ENCODE measurements at regions not wholly inside any gene's neighbourhood (a gene's known extent, or its start where the extent isn't known, plus 50 kb on each side); places are given as distances from the start of the nearest gene placed in this dataset.

DNA sequence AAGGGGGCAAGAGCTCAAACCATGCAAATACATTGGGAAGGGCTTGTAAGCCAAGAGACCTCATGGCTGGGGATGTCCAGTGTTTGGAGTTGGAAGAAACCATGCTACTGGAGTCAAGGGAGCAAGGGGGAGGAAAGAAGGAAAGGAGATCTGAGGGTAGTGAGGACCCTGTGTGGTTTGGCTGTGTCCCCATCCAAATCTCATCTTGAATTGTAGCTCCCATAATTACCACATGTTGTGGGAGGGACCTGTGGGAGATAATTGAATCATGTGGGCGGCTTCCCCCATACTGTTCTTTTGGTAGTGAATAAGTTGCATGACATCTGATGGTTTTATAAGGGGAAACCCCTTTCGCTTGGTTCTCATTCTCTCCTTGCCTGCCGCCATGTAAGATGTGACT lies 56.5 kb upstream of the ADRB1 start:
- H3K14ac ChIP-seq (ENCODE audit: low read length): no peak overlapping the region
- no peak overlapping the region for H2BK15ac ChIP-seq (ENCODE audit: low read length)
- DNase-seq (ENCODE audit: low spot score): no peak
- no peak overlapping the region for H2BK5ac ChIP-seq (ENCODE audit: low read length)
- no peak overlapping the region for H3K4ac ChIP-seq (ENCODE audit: low read length)
- H2AK5ac ChIP-seq (ENCODE audit: low read depth, low read length): no peak overlapping the region
- H3K23ac ChIP-seq (ENCODE audit: low read depth, low read length, poor library complexity): no peak overlapping the region
- H3K9ac ChIP-seq (ENCODE audit: low read depth, low read length, poor library complexity): no peak overlapping the region
- no peaks in the 10 kb centered on the region for H3K9me3 ChIP-seq (replicated peaks in 1 of 2; ENCODE audit: control insufficient read depth in 2 of 2, insufficient read depth in 1 of 2, low read depth in 1 of 2, low read length in 2 of 2)
- H3K79me1 ChIP-seq (ENCODE audit: low read depth, low read length): no peaks in the 10 kb centered on the region
- WGBS, 2 donors (ENCODE audit: extremely low coverage in 2 of 2, insufficient read length in 2 of 2, insufficient replicate concordance in 1 of 2): no CpG with 5 or more reads among the region's 3 CpGs
- no peak overlapping the region for H2BK120ac ChIP-seq (ENCODE audit: low read depth, low read length)
- no peak overlapping the region for H3K27ac ChIP-seq (replicated peaks; ENCODE audit: low read length)
- no peak overlapping the region for H3K4me2 ChIP-seq (ENCODE audit: insufficient read depth, low read length, poor library complexity, severe bottlenecking)
- H2BK12ac ChIP-seq (ENCODE audit: low read length): no peak overlapping the region
- H2AFZ ChIP-seq (ENCODE audit: low read length): no peak overlapping the region
- H4K91ac ChIP-seq (ENCODE audit: low read depth, low read length, poor library complexity): no peak overlapping the region
- no peak overlapping the region for H3K18ac ChIP-seq (ENCODE audit: low read length)
- H4K8ac ChIP-seq (ENCODE audit: low read depth, low read length): no peak overlapping the region
- H3K4me1 ChIP-seq (ENCODE audit: control insufficient read depth in 2 of 2, insufficient read depth in 1 of 2, low read depth in 1 of 2, low read length in 2 of 2): peaks cover 3 to 4% of the 10 kb centered on the region in 2 donors
- no peak overlapping the region for H3K4me3 ChIP-seq (ENCODE audit: low read length in 2 of 2)
- no peaks in the 10 kb centered on the region for H3K36me3 ChIP-seq (replicated peaks in 1 of 2; ENCODE audit: control insufficient read depth in 2 of 2, insufficient read depth in 2 of 2, low read length in 2 of 2)
- peaks cover 0 to 17% (median 0%) of the 10 kb centered on the region in 3 experiments for H3K27me3 ChIP-seq (ENCODE audit: control insufficient read depth in 3 of 3, insufficient read depth in 3 of 3, low read depth in 1 of 3, low read length in 3 of 3)

DNA sequence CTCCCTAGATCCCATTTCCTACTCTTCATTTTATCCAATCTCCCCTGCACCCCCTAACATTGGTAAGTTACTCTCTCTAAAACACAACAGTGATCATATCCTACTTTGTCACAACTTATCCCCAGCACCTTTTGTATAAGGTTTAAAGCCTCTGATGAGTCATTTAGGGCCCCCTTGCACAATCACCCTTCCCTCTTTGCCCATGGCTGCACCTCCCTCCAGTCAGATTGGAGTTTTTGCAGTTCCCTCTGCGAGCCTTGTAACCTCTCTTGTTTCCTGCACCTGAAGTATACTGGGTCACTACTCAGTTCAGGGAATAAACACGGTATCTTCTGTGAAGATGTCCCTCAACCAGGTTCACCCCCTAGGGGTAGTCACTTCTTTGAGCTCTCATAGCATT lies 55.9 kb upstream of the ADRB1 start:
- no peaks in the 10 kb centered on the region for H3K36me3 ChIP-seq (replicated peaks in 1 of 2; ENCODE audit: control insufficient read depth in 2 of 2, insufficient read depth in 2 of 2, low read length in 2 of 2)
- H2BK15ac ChIP-seq (ENCODE audit: low read length): no peak overlapping the region
- WGBS, 2 donors (ENCODE audit: extremely low coverage in 2 of 2, insufficient read length in 2 of 2, insufficient replicate concordance in 1 of 2): no CpG with 5 or more reads among the region's 2 CpGs
- no peak overlapping the region for H3K9ac ChIP-seq (ENCODE audit: low read depth, low read length, poor library complexity)
- H4K8ac ChIP-seq (ENCODE audit: low read depth, low read length): no peak overlapping the region
- no peak overlapping the region for H3K18ac ChIP-seq (ENCODE audit: low read length)
- H3K9me3 ChIP-seq (replicated peaks in 1 of 2; ENCODE audit: control insufficient read depth in 2 of 2, insufficient read depth in 1 of 2, low read depth in 1 of 2, low read length in 2 of 2): no peaks in the 10 kb centered on the region
- no peak overlapping the region for H2BK5ac ChIP-seq (ENCODE audit: low read length)
- H3K23ac ChIP-seq (ENCODE audit: low read depth, low read length, poor library complexity): no peak overlapping the region
- H3K14ac ChIP-seq (ENCODE audit: low read length): no peak overlapping the region
- no peak overlapping the region for H2BK120ac ChIP-seq (ENCODE audit: low read depth, low read length)
- DNase-seq (ENCODE audit: low spot score): no peak
- H3K4ac ChIP-seq (ENCODE audit: low read length): no peak overlapping the region
- H3K4me1 ChIP-seq (ENCODE audit: control insufficient read depth in 2 of 2, insufficient read depth in 1 of 2, low read depth in 1 of 2, low read length in 2 of 2): peaks cover 3 to 6% of the 10 kb centered on the region in 2 donors
- H4K91ac ChIP-seq (ENCODE audit: low read depth, low read length, poor library complexity): no peak overlapping the region
- no peak overlapping the region for H2AK5ac ChIP-seq (ENCODE audit: low read depth, low read length)
- H3K79me1 ChIP-seq (ENCODE audit: low read depth, low read length): no peaks in the 10 kb centered on the region
- peaks cover 0 to 17% (median 0%) of the 10 kb centered on the region in 3 experiments for H3K27me3 ChIP-seq (ENCODE audit: control insufficient read depth in 3 of 3, insufficient read depth in 3 of 3, low read depth in 1 of 3, low read length in 3 of 3)
- H3K4me3 ChIP-seq (ENCODE audit: low read length in 2 of 2): no peak overlapping the region
- H3K4me2 ChIP-seq (ENCODE audit: insufficient read depth, low read length, poor library complexity, severe bottlenecking): no peak overlapping the region
- no peak overlapping the region for H3K27ac ChIP-seq (replicated peaks; ENCODE audit: low read length)
- H2BK12ac ChIP-seq (ENCODE audit: low read length): no peak overlapping the region
- H2AFZ ChIP-seq (ENCODE audit: low read length): no peak overlapping the region

DNA sequence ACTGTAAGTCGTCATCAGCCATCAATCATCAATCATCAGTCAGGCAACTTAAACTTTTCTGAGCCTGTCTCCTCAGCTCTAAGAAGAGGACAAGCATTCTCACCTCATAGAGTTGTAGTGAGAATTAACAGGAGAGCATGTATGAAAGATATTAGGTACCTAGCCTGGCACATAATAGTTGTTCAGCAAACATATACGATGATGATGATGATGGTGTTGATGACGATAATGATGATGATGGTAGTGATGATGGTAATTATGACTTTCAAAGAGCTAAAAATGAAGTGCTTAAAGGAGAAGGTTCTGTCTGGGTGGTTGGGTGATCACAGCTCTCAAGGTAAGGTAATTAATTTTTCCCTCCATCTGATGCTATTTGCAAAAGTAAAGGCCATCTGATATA lies 55.1 kb upstream of the ADRB1 start:
- H3K9me3 ChIP-seq (replicated peaks in 1 of 2; ENCODE audit: control insufficient read depth in 2 of 2, insufficient read depth in 1 of 2, low read depth in 1 of 2, low read length in 2 of 2): no peaks in the 10 kb centered on the region
- no peaks in the 10 kb centered on the region for H3K36me3 ChIP-seq (replicated peaks in 1 of 2; ENCODE audit: control insufficient read depth in 2 of 2, insufficient read depth in 2 of 2, low read length in 2 of 2)
- H2BK120ac ChIP-seq (ENCODE audit: low read depth, low read length): no peak overlapping the region
- no peak overlapping the region for H3K4me3 ChIP-seq (ENCODE audit: low read length in 2 of 2)
- H3K27me3 ChIP-seq (ENCODE audit: control insufficient read depth in 3 of 3, insufficient read depth in 3 of 3, low read depth in 1 of 3, low read length in 3 of 3): peaks cover 0 to 17% (median 0%) of the 10 kb centered on the region in 3 experiments
- no peak overlapping the region for H2BK5ac ChIP-seq (ENCODE audit: low read length)
- peaks cover 3 to 6% of the 10 kb centered on the region in 2 donors for H3K4me1 ChIP-seq (ENCODE audit: control insufficient read depth in 2 of 2, insufficient read depth in 1 of 2, low read depth in 1 of 2, low read length in 2 of 2)
- no peak overlapping the region for H3K27ac ChIP-seq (replicated peaks; ENCODE audit: low read length)
- H4K8ac ChIP-seq (ENCODE audit: low read depth, low read length): no peak overlapping the region
- H3K23ac ChIP-seq (ENCODE audit: low read depth, low read length, poor library complexity): no peak overlapping the region
- H3K4me2 ChIP-seq (ENCODE audit: insufficient read depth, low read length, poor library complexity, severe bottlenecking): no peak overlapping the region
- no peak overlapping the region for H3K14ac ChIP-seq (ENCODE audit: low read length)
- no peak overlapping the region for H2BK12ac ChIP-seq (ENCODE audit: low read length)
- DNase-seq (ENCODE audit: low spot score): no peak
- H3K4ac ChIP-seq (ENCODE audit: low read length): no peak overlapping the region
- WGBS, 2 donors (ENCODE audit: extremely low coverage in 2 of 2, insufficient read length in 2 of 2, insufficient replicate concordance in 1 of 2): 100% methylated on average over 1 of the region's 3 CpGs; no CpG with 5 or more reads in 1 of the 2 donors
- H4K91ac ChIP-seq (ENCODE audit: low read depth, low read length, poor library complexity): no peak overlapping the region
- no peaks in the 10 kb centered on the region for H3K79me1 ChIP-seq (ENCODE audit: low read depth, low read length)
- H3K18ac ChIP-seq (ENCODE audit: low read length): no peak overlapping the region
- H2AFZ ChIP-seq (ENCODE audit: low read length): no peak overlapping the region
- no peak overlapping the region for H2BK15ac ChIP-seq (ENCODE audit: low read length)
- no peak overlapping the region for H2AK5ac ChIP-seq (ENCODE audit: low read depth, low read length)
- H3K9ac ChIP-seq (ENCODE audit: low read depth, low read length, poor library complexity): no peak overlapping the region

DNA sequence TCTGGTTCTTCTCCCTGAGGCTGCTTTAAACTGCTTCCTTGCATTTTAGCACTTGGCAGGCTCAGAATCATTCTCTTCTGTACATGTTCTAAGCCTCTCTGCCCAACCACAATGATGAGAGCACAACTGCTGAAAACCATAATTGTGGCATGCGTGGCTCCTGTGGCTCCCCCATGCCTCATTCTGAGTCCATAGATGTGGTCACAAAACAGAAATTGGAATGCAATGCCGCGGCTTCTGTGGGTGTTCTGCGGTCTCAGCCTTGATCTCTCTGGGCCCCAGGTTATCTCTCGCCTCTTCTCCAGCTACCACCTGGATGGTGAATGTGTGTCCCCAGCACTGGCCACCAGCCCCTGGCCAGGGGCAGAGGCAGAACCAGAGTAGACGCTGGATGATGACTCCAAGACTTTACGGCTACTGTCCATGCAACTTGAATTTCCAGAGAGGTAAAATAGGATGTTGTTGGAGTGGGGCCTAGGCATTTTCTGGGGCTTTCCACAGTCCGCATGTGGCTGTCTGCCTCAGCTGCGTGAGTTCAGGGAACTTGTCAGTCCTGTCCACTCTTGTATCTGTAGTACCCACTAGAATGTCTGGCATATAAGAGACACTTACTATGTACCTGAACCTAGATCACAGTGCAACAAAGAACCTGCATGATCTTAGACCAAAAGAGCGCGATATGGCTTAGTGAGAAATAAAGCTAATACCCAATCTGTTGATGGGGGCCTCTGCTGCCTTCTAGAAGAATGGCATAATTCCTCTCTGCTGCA lies 52.4 kb upstream of the ADRB1 start:
- no peak overlapping the region for H2AK5ac ChIP-seq (ENCODE audit: low read depth, low read length)
- no CpG with 5 or more reads among the region's 11 CpGs for WGBS, 2 donors (ENCODE audit: extremely low coverage in 2 of 2, insufficient read length in 2 of 2, insufficient replicate concordance in 1 of 2)

More for the DNA sequence above, 52.4 kb upstream of the ADRB1 start:
- Histone ChIP-seq H4K91ac (ENCODE audit: low read depth, low read length, poor library complexity) (no peak overlapping the region), H3K36me3 (replicated peaks in 1 of 2; ENCODE audit: control insufficient read depth in 2 of 2, insufficient read depth in 2 of 2, low read length in 2 of 2) (no peaks in the 10 kb centered on the region), H2BK5ac (ENCODE audit: low read length) (no peak overlapping the region), H3K14ac (ENCODE audit: low read length) (no peak overlapping the region), H4K8ac (ENCODE audit: low read depth, low read length) (no peak overlapping the region), H3K9me3 (replicated peaks in 1 of 2; ENCODE audit: control insufficient read depth in 2 of 2, insufficient read depth in 1 of 2, low read depth in 1 of 2, low read length in 2 of 2) (no peaks in the 10 kb centered on the region), H2BK12ac (ENCODE audit: low read length) (no peak overlapping the region), H2AFZ (ENCODE audit: low read length) (no peak overlapping the region), H3K4me1 (ENCODE audit: control insufficient read depth in 2 of 2, insufficient read depth in 1 of 2, low read depth in 1 of 2, low read length in 2 of 2) (peaks cover 0 to 2% of the 10 kb centered on the region in 2 donors), H2BK15ac (ENCODE audit: low read length) (no peak overlapping the region), H3K23ac (ENCODE audit: low read depth, low read length, poor library complexity) (no peak overlapping the region), H3K27ac (replicated peaks; ENCODE audit: low read length) (no peak overlapping the region), H3K18ac (ENCODE audit: low read length) (no peak overlapping the region), H3K4me2 (ENCODE audit: insufficient read depth, low read length, poor library complexity, severe bottlenecking) (no peak overlapping the region), H3K79me1 (ENCODE audit: low read depth, low read length) (no peaks in the 10 kb centered on the region), H2BK120ac (ENCODE audit: low read depth, low read length) (no peak overlapping the region), H3K9ac (ENCODE audit: low read depth, low read length, poor library complexity) (no peak overlapping the region), H3K4me3 (ENCODE audit: low read length in 2 of 2) (no peak overlapping the region), H3K27me3 (ENCODE audit: control insufficient read depth in 3 of 3, insufficient read depth in 3 of 3, low read depth in 1 of 3, low read length in 3 of 3) (peaks cover 0 to 26% (median 0%) of the 10 kb centered on the region in 3 experiments), H3K4ac (ENCODE audit: low read length) (no peak overlapping the region)
- no peak for DNase-seq (ENCODE audit: low spot score)
